ENCODE measurements at regions not wholly inside any gene's neighbourhood (a gene's known extent, or its start where the extent isn't known, plus 50 kb on each side); places are given as distances from the start of the nearest gene placed in this dataset.
"Not testable (repeated sequence)": the region's sequence is repeated elsewhere in the genome, so short reads cannot be mapped to it uniquely, and the experiment has no call there.

DNA sequence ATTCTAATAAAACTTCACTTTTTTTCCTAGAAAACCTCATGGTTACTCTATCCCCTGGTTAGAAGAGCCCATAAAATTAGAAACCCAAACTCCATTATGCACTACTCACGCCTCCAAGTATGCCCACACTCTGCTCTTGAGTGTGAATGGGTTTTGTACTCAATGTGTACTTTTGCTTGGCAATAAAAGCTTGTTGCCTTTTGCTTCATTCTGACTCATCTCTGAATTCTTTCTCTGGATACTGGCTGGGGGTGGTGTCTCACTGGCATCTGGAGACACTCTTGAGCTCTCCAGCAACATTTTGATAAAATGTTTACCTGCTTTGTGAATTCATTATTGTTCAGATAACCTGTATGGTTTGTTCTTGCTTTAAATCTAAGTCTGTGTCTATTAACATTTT lies 963.3 kb downstream of the TRAM1L1 start:
- ChIA-PET CTCF (interaction anchor here (1.0 to 1.5 kb wide), 4 partner anchors 9 to 16 kb away, joined by 3 to 6 read pairs (median 3); no protein-coding TSS in a partner anchor), POLR2A (no interaction called here)
- TF ChIP-seq, protein P1, sequence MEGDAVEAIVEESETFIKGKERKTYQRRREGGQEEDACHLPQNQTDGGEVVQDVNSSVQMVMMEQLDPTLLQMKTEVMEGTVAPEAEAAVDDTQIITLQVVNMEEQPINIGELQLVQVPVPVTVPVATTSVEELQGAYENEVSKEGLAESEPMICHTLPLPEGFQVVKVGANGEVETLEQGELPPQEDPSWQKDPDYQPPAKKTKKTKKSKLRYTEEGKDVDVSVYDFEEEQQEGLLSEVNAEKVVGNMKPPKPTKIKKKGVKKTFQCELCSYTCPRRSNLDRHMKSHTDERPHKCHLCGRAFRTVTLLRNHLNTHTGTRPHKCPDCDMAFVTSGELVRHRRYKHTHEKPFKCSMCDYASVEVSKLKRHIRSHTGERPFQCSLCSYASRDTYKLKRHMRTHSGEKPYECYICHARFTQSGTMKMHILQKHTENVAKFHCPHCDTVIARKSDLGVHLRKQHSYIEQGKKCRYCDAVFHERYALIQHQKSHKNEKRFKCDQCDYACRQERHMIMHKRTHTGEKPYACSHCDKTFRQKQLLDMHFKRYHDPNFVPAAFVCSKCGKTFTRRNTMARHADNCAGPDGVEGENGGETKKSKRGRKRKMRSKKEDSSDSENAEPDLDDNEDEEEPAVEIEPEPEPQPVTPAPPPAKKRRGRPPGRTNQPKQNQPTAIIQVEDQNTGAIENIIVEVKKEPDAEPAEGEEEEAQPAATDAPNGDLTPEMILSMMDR (IDR thresholded peaks at IDR 0.05; ENCODE audit: control extremely low read depth, extremely low read depth, low read depth, missing control alignments) = no peak
- DNase-seq (ENCODE audit: extremely low spot score) = no peak

GRCh38 chr4:116118221-116118620 lies 967.2 kb downstream of the TRAM1L1 start:
- TF ChIP-seq, protein P1 (IDR thresholded peaks at IDR 0.05; ENCODE audit: control extremely low read depth, extremely low read depth, low read depth, missing control alignments) = no peak

DNA sequence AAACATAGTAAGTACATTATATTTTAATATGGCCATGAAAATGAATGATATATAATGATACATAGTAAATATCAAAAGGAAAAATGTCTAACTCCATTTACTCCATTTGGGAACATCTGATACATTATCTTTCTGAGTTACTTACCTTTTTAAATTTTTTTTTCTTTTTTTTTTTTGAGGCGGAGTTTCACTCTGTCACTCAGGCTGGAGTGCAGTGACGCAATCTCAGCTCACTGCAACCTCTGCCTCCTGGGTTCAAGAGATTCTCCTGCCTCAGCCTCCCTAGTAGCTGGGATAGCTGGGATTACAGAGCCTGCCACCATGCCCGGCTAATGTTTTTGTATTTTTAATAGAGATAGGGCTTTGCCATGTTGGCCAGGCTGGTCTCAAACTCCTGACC lies 972.5 kb downstream of the TRAM1L1 start:
- POLR2A ChIA-PET; DNase-seq (ENCODE audit: extremely low spot score): not testable (repeated sequence)
- CTCF ChIA-PET = interaction anchor here (0.9 kb wide), 1 partner anchor 9 kb away, joined by 3 read pairs; no protein-coding TSS in a partner anchor

More at GRCh38 chr4:116118221-116118620, 967.2 kb downstream of the TRAM1L1 start:
- POLR2A ChIA-PET = no interaction called here
- no peak for DNase-seq (ENCODE audit: extremely low spot score)
- CTCF ChIA-PET = no interaction called here

DNA sequence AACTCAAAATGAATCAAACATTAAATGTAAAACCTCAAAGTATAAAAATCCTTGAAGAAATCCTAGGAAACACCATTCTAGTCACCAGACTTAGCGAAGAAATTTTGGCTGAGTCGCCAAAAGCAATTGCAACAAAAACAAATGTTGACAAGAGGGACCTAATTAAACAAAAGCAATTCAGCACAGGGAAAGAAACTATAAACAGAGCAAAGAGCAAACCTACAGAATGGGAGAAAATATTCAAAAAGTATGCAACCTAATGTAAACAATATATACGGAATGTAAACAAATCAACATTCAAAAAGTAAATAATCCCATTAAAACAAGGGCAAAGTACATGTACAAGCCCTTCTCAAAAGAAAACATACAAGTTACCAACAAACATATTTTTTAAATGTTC lies 974.7 kb downstream of the TRAM1L1 start:
- TF ChIP-seq, protein P1 (IDR thresholded peaks at IDR 0.05; ENCODE audit: control extremely low read depth, extremely low read depth, low read depth, missing control alignments) = no peak
- POLR2A ChIA-PET = no interaction called here
- DNase-seq (ENCODE audit: extremely low spot score) = no peak
- CTCF ChIA-PET = interaction anchor here (1.1 kb wide), 1 partner anchor 10 kb away, joined by 4 read pairs; no protein-coding TSS in a partner anchor

GRCh38 chr4:116108606-116109005 lies 976.8 kb downstream of the TRAM1L1 start:
- POLR2A ChIA-PET = no interaction called here
- TF ChIP-seq, protein P1 (IDR thresholded peaks at IDR 0.05; ENCODE audit: control extremely low read depth, extremely low read depth, low read depth, missing control alignments) = no peak
- CTCF ChIA-PET = interaction anchor here (1.0 to 1.2 kb wide), 2 partner anchors 12 to 14 kb away, joined by 3 to 6 read pairs; no protein-coding TSS in a partner anchor
- DNase-seq (ENCODE audit: extremely low spot score) = no peak

DNA sequence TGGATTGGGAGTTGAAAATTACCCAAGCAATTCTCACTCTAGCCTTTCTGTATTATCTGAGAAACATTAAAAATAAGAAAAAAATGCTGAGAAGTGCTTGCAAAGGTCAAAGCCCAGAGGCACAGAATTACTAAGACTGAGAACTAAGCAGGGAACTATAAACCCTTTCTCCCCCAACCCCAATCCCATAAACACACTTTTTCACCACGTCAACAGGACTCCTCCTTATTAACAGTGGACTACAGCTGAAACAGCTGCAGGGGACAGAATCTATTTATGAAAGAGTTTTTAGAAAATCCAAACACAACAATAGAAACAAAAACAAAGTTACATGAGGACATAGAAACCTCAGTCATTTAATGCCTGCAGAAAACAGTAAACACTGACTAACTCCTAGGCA lies 984.1 kb downstream of the TRAM1L1 start:
- DNase-seq (ENCODE audit: extremely low spot score) = no peak
- ChIA-PET POLR2A (no interaction called here), CTCF (interaction anchor here (1.3 to 1.6 kb wide), 2 partner anchors 9 kb away, joined by 3 to 4 read pairs; no protein-coding TSS in a partner anchor)
- TF ChIP-seq, protein P1 (IDR thresholded peaks at IDR 0.05; ENCODE audit: control extremely low read depth, extremely low read depth, low read depth, missing control alignments) = no peak

GRCh38 chr4:116099596-116099995 lies 985.8 kb downstream of the TRAM1L1 start:
- TF ChIP-seq, protein P1 (IDR thresholded peaks at IDR 0.05; ENCODE audit: control extremely low read depth, extremely low read depth, low read depth, missing control alignments) = no peak
- POLR2A ChIA-PET = no interaction called here
- DNase-seq (ENCODE audit: extremely low spot score) = no peak
- CTCF ChIA-PET = interaction anchor here (1.1 kb wide), 1 partner anchor 21 kb away, joined by 3 read pairs; no protein-coding TSS in a partner anchor

DNA sequence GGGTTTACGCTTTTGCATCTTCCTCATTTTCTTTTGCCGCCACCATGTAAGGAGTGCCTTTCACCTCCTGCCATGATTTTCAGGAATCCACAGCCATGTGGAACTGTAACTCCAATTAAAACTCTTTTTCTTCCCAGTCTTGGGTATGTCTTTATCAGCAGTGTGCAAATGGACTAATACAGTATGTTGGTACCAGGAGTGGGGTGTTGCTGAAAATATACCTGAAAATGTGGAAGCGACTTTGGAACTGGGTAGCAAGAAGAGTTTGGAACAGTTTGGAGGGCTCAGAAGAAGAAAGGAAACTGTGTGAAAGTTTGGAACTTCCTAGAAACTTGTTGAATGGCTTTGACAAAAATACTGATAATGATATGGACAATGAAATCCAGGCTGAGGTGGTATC lies 983.9 kb upstream of the NDST4 start:
- POLR2A ChIA-PET; DNase-seq (ENCODE audit: extremely low spot score): not testable (repeated sequence)
- CTCF ChIA-PET = interaction anchor here (1.0 kb wide), 1 partner anchor 12 kb away, joined by 3 read pairs; no protein-coding TSS in a partner anchor

Data from GM10248 (cell line).